Gastrocnemius medialis (tissue), 4 donors: ENCODE measurements at regions not wholly inside any gene's neighbourhood (a gene's known extent, or its start where the extent isn't known, plus 50 kb on each side); places are given as distances from the start of the nearest gene placed in this dataset.

Source experiments
- CTCF ChIP-seq, 5 experiments: fragments of 450-650 bp in 3 of 5; fragments of 200-600 bp in 2 of 5; sonication (generic) in 2 of 5; IDR thresholded peaks in 4 of 5; conservative IDR thresholded peaks in 1 of 5; 1 replicate in 4 of 5; 2 replicates in 1 of 5; pipeline ENCODE4 v1.5.1; 2016 to 2019; ENCODE audit warnings: antibody characterized with exemption in 5 of 5, mild to moderate bottlenecking in 3 of 5, moderate library complexity in 3 of 5
- POLR2A ChIP-seq, 2 donors: fragments of 450-650 bp; IDR thresholded peaks; one replicate each; pipeline ENCODE4 v1.6.1; 2017; ENCODE audit warnings: antibody characterized with exemption in 2 of 2, mild to moderate bottlenecking in 2 of 2, moderate library complexity in 2 of 2

GRCh38 chr10:129102906-129103693 lies 363.9 kb upstream of the MGMT start:
- TF ChIP-seq POLR2A (IDR thresholded peaks at IDR 0.05) (no peak), CTCF (IDR thresholded peaks at IDR 0.05 in 4 of 5, conservative IDR thresholded peaks at IDR 0.05 in 1 of 5) (no peak)
